Tibial artery (tissue), 4 donors: ENCODE measurements at regions not wholly inside any gene's neighbourhood (a gene's known extent, or its start where the extent isn't known, plus 50 kb on each side); places are given as distances from the start of the nearest gene placed in this dataset.

Experiments used
- DNase-seq, 2 donors: peaks; one replicate each; pipeline ENCODE4 v3.0.0-alpha.2; 2019
- H3K27ac ChIP-seq, 2 donors: fragments of 200-600 bp; sonication (generic) in 1 of 2; 1 replicate in 1 of 2; 2 replicates in 1 of 2; pipeline ENCODE4 v1.5.1; 2018 to 2019; ENCODE audit warnings: mild to moderate bottlenecking in 1 of 2
- H3K27me3 ChIP-seq, 2 donors: fragments of 200-600 bp; sonication (generic) in 1 of 2; one replicate each; pipeline versions ENCODE4 v1.5.1 to v1.6.0; 2016 to 2019
- H3K36me3 ChIP-seq, 3 donors: fragments of 200-600 bp; sonication (generic) in 2 of 3; one replicate each; pipeline ENCODE4 v1.5.1; 2016 to 2019; ENCODE audit warnings: mild to moderate bottlenecking in 2 of 3
- H3K4me1 ChIP-seq, 4 donors: fragments of 200-600 bp; sonication (generic) in 2 of 4; 1 replicate in 3 of 4; 2 replicates in 1 of 4; pipeline ENCODE4 v1.5.1; 2016 to 2019
- H3K4me3 ChIP-seq, 2 donors: fragments of 200-600 bp; sonication (generic) in 1 of 2; 1 replicate in 1 of 2; 2 replicates in 1 of 2; pipeline ENCODE4 v1.5.1; 2018 to 2019; ENCODE audit warnings: mild to moderate bottlenecking in 2 of 2
- H3K9me3 ChIP-seq, 3 donors: fragments of 200-600 bp; sonication (generic) in 1 of 3; one replicate each; pipeline ENCODE4 v1.5.1; 2016 to 2019
- intact Hi-C: fragments of 100-400 bp; cut with DNase I; formaldehyde crosslinking; loops from one replicate; pipeline ENCODE4 v1.15.0; 2023; ENCODE audit warnings: low total_unique reads
- TF ChIP-seq, protein P1 (sequence below), 2 experiments: fragments of 200-600 bp in 1 of 2; fragments of 450-650 bp in 1 of 2; IDR thresholded peaks; one replicate each; pipeline ENCODE4 v1.5.1; 2017 to 2019; ENCODE audit warnings: antibody characterized with exemption in 2 of 2, mild to moderate bottlenecking in 1 of 2, moderate library complexity in 1 of 2

- H3K27ac ChIP-seq = no peak overlapping the region
- no peaks in the 10 kb centered on the region for H3K9me3 ChIP-seq
- H3K4me3 ChIP-seq = no peak overlapping the region
- no peaks in the 10 kb centered on the region for H3K4me1 ChIP-seq
- intact Hi-C loops = no loop called here
- no peaks in the 10 kb centered on the region for H3K36me3 ChIP-seq
- H3K27me3 ChIP-seq = no peaks in the 10 kb centered on the region
- no peak for DNase-seq
- TF ChIP-seq, protein P1, sequence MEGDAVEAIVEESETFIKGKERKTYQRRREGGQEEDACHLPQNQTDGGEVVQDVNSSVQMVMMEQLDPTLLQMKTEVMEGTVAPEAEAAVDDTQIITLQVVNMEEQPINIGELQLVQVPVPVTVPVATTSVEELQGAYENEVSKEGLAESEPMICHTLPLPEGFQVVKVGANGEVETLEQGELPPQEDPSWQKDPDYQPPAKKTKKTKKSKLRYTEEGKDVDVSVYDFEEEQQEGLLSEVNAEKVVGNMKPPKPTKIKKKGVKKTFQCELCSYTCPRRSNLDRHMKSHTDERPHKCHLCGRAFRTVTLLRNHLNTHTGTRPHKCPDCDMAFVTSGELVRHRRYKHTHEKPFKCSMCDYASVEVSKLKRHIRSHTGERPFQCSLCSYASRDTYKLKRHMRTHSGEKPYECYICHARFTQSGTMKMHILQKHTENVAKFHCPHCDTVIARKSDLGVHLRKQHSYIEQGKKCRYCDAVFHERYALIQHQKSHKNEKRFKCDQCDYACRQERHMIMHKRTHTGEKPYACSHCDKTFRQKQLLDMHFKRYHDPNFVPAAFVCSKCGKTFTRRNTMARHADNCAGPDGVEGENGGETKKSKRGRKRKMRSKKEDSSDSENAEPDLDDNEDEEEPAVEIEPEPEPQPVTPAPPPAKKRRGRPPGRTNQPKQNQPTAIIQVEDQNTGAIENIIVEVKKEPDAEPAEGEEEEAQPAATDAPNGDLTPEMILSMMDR (IDR thresholded peaks at IDR 0.05) = no peak
Observed at GRCh38 chr18:4551001-4551360, 95.9 kb upstream of the DLGAP1 start.

GRCh38 chr18:4549164-4549872 is 94.2 kb upstream of the DLGAP1 start:
- no peak for DNase-seq
- TF ChIP-seq, protein P1 (IDR thresholded peaks at IDR 0.05) = no peak
- Histone ChIP-seq H3K27ac (no peak overlapping the region), H3K9me3 (no peaks in the 10 kb centered on the region), H3K27me3 (no peaks in the 10 kb centered on the region), H3K4me1 (no peaks in the 10 kb centered on the region), H3K4me3 (no peak overlapping the region), H3K36me3 (no peaks in the 10 kb centered on the region)
- intact Hi-C loops = no loop called here

DNA sequence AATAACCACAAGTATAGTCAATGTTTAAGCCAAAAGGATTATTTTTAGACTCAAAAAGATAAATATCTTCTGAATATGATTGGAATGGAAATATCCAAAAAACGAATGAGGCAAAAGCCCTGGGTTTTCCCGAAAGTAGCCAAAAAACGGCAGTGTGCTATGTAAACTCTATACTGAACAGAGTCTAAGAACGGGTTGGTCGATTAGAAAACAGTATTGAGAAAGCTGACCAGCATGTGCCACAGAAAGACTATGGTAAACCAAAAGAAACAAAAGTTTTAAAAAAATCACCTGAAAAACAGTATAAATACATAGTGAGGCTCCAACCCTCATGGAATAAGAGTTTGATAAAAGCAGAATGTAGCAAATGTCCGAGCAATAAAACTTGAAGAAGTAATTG is 92.0 kb upstream of the DLGAP1 start:
- no peak overlapping the region for H3K27ac ChIP-seq
- H3K36me3 ChIP-seq = no peaks in the 10 kb centered on the region
- no peaks in the 10 kb centered on the region for H3K9me3 ChIP-seq
- TF ChIP-seq, protein P1 (IDR thresholded peaks at IDR 0.05) = no peak
- H3K4me1 ChIP-seq = no peaks in the 10 kb centered on the region
- H3K4me3 ChIP-seq = no peak overlapping the region
- DNase-seq = no peak
- no peaks in the 10 kb centered on the region for H3K27me3 ChIP-seq
- intact Hi-C loops = no loop called here

DNA sequence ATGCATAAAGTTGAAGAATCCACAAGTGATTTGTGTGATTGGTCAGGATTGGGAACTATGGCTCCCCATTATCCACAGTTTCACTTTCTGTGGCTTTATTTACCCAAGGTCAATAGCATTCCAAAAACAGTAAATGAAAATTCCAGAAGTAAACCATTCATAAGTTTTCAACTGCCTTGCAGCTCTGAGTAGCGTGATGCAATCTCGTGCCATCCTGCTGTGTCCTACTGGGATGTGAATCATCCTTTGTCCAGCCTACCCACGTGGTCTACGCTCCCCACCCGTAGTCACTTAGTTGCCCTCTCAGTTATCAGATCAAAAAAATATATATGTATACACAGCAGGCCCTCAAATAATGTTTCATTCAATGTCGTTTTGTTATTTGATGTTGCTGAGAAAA is 89.0 kb upstream of the DLGAP1 start:
- intact Hi-C loops = no loop called here
- TF ChIP-seq, protein P1 (IDR thresholded peaks at IDR 0.05) = no peak
- Histone ChIP-seq H3K4me3 (no peak overlapping the region), H3K27ac (no peak overlapping the region), H3K9me3 (no peaks in the 10 kb centered on the region), H3K27me3 (no peaks in the 10 kb centered on the region), H3K4me1 (no peaks in the 10 kb centered on the region), H3K36me3 (no peaks in the 10 kb centered on the region)
- DNase-seq = no peak

DNA sequence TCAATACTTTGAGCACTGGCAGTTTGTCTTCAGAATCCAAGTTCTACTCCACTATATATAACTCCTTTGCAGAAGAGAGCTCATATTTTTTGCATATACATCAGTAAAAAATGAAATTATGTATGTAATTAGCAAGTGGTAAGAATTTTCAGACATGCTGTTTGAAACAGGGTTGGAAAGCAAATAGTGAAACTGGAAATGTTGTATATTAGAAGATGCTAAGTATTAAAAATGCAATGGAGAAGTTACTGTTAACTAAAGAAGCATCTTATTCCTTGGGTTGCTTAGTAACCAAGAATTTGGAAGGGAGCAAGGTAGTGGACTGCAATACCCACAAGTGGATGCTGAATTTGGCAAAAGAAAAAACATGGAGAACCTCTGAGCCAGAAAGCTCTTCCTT is 88.6 kb upstream of the DLGAP1 start:
- Histone ChIP-seq H3K4me3 (no peak overlapping the region), H3K27me3 (no peaks in the 10 kb centered on the region), H3K9me3 (no peaks in the 10 kb centered on the region), H3K4me1 (no peaks in the 10 kb centered on the region), H3K36me3 (no peaks in the 10 kb centered on the region), H3K27ac (no peak overlapping the region)
- no peak for DNase-seq
- TF ChIP-seq, protein P1 (IDR thresholded peaks at IDR 0.05) = no peak
- intact Hi-C loops = no loop called here

- Histone ChIP-seq H3K9me3 (peaks cover 0 to 4% (median 0%) of the 10 kb centered on the region in 3 donors), H3K4me1 (no peaks in the 10 kb centered on the region), H3K27ac (no peak overlapping the region), H3K36me3 (no peaks in the 10 kb centered on the region), H3K27me3 (no peaks in the 10 kb centered on the region), H3K4me3 (no peak overlapping the region)
- TF ChIP-seq, protein P1 (IDR thresholded peaks at IDR 0.05) = no peak
- intact Hi-C loops = no loop called here
- no peak for DNase-seq
Observed at GRCh38 chr18:4541588-4541987, 86.5 kb upstream of the DLGAP1 start.
